HG03342 (cell line): ENCODE measurements at regions not wholly inside any gene's neighbourhood (a gene's known extent, or its start where the extent isn't known, plus 50 kb on each side); places are given as distances from the start of the nearest gene placed in this dataset.
"Not testable (repeated sequence)": the region's sequence is repeated elsewhere in the genome, so short reads cannot be mapped to it uniquely, and the experiment has no call there.

Experiments
- ATAC-seq: cut with Tn5 transposase; IDR thresholded peaks from one replicate; pipeline ENCODE4 v1.9.1; 2021; ENCODE audit warnings: mild to moderate bottlenecking, moderate library complexity; ENCODE audit not compliant: unreplicated experiment

GRCh38 chr7:69426705-69427104 lies 171.6 kb upstream of the AUTS2 start:
- ATAC-seq = no peak

GRCh38 chr7:69428089-69428488 lies 170.2 kb upstream of the AUTS2 start:
- no peak for ATAC-seq

GRCh38 chr7:69429911-69430383 lies 168.3 kb upstream of the AUTS2 start:
- no peak for ATAC-seq

- no peak for ATAC-seq
These were observed 167.8 kb upstream of the AUTS2 start for GRCh38 chr7:69430384-69431021.

- no peak for ATAC-seq
These were observed 166.6 kb upstream of the AUTS2 start for GRCh38 chr7:69431626-69432025.

GRCh38 chr7:69432276-69432675 lies 166.0 kb upstream of the AUTS2 start:
- ATAC-seq = not testable (repeated sequence)

GRCh38 chr7:69433081-69433480 lies 165.2 kb upstream of the AUTS2 start:
- ATAC-seq = no peak

- ATAC-seq = no peak
These were observed 163.9 kb upstream of the AUTS2 start for GRCh38 chr7:69434398-69434815.

GRCh38 chr7:69435711-69436110 lies 162.6 kb upstream of the AUTS2 start:
- ATAC-seq = no peak

GRCh38 chr7:69436946-69437345 lies 161.3 kb upstream of the AUTS2 start:
- no peak for ATAC-seq

GRCh38 chr7:69438584-69439412 lies 159.5 kb upstream of the AUTS2 start:
- ATAC-seq = no peak

- no peak for ATAC-seq
These were observed 158.5 kb upstream of the AUTS2 start for GRCh38 chr7:69439636-69440325.

- ATAC-seq = no peak
These were observed 157.3 kb upstream of the AUTS2 start for GRCh38 chr7:69440976-69441375.

- no peak for ATAC-seq
These were observed 155.1 kb upstream of the AUTS2 start for GRCh38 chr7:69443136-69443535.

GRCh38 chr7:69445541-69445940 lies 152.7 kb upstream of the AUTS2 start:
- no peak for ATAC-seq

- ATAC-seq = not testable (repeated sequence)
These were observed 152.1 kb upstream of the AUTS2 start for GRCh38 chr7:69446213-69446612.

GRCh38 chr7:69448071-69448470 lies 150.2 kb upstream of the AUTS2 start:
- no peak for ATAC-seq

GRCh38 chr7:69450456-69450855 lies 147.8 kb upstream of the AUTS2 start:
- no peak for ATAC-seq

GRCh38 chr7:69451715-69452114 lies 146.6 kb upstream of the AUTS2 start:
- ATAC-seq = no peak

GRCh38 chr7:69452797-69453196 lies 145.5 kb upstream of the AUTS2 start:
- ATAC-seq = no peak

GRCh38 chr7:69457595-69458504 lies 140.4 kb upstream of the AUTS2 start:
- ATAC-seq = no peak
